C4-2B (cell line): ENCODE measurements at regions not wholly inside any gene's neighbourhood (a gene's known extent, or its start where the extent isn't known, plus 50 kb on each side); places are given as distances from the start of the nearest gene placed in this dataset.

Experiments
- CTCF ChIP-seq: fragments of 450-650 bp; conservative IDR thresholded peaks from 2 replicates; pipeline ENCODE4 v1.5.1; 2017; ENCODE audit warnings: mild to moderate bottlenecking
- ZFX ChIP-seq: fragments of 450-650 bp; IDR thresholded peaks from 2 replicates; pipeline ENCODE4 v1.6.1; 2017

DNA sequence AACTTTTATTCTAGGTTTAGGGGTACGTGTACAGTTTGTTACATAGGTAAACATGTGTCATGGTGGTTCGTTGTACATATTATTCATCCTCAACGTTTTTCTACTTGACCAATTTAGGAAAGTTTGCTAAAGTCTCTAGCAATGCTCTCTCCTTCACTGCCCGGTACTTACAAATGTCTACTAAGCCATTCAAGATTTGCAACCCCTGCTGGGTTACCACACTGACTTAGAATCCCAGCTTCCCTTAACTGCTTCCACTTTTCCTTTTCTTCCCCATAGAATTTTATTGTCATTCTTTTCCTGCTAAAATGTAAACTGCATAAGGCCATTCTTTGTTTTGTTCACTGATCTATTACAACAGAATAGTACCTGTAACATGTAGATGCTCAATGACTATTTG, 97.4 kb downstream of the SMPDL3A start:
- TF ChIP-seq CTCF: no peak
- no peak for TF ChIP-seq ZFX
